Stomach (tissue), 4 donors: ENCODE measurements at regions not wholly inside any gene's neighbourhood (a gene's known extent, or its start where the extent isn't known, plus 50 kb on each side); places are given as distances from the start of the nearest gene placed in this dataset.

Source experiments
- EP300 ChIP-seq: sonication (generic); formaldehyde crosslinking; IDR thresholded peaks from one replicate; pipeline ENCODE4 v1.6.1; 2017; ENCODE audit warnings: antibody characterized with exemption
- POLR2A ChIP-seq, 4 donors: fragments of 450-650 bp; IDR thresholded peaks; one replicate each; pipeline ENCODE4 v1.6.1; 2016; ENCODE audit warnings: antibody characterized with exemption in 4 of 4, control low read depth in 2 of 4, mild to moderate bottlenecking in 1 of 4, moderate library complexity in 1 of 4
- POLR2AphosphoS5 ChIP-seq, 3 donors: sonication (generic); formaldehyde crosslinking; IDR thresholded peaks; one replicate each; pipeline ENCODE4 v1.6.1; 2016; ENCODE audit warnings: antibody characterized with exemption in 3 of 3
- TF ChIP-seq, protein P1 (sequence below), 7 experiments: fragments of 450-650 bp in 4 of 7; fragments of 200-600 bp in 3 of 7; sonication (generic) in 3 of 7; IDR thresholded peaks; one replicate each; pipeline ENCODE4 v1.5.1; 2016 to 2019; ENCODE audit warnings: antibody characterized with exemption in 7 of 7, control low read depth in 2 of 7, mild to moderate bottlenecking in 1 of 7

DNA sequence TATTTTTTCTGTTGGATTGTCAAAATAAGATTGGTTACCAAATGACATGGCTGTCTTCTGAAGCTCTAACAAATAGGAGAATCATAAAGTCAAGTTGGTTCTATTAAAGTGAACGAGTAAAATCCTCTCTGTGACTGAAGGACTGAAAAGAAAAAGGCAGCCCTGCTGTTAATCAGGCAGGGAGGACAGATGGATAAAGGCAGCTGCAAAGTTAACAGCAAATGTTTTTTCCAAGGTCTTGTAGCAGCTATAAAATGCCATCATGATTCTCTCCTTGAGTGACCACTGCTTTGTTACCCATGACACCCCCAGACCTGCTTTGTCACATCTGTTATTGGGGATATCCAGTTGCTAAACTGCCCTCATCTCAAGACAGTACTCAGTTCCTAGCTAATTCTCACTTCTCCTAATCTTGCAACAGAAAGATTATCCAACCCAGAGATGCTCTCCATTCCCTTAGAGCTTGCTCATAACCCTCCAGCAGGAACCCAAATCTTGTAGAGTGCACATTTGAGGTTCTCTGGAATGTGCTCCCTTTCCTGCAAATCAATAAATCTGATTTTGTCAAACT lies 89.7 kb upstream of the PARP8 start:
- TF ChIP-seq, protein P1, sequence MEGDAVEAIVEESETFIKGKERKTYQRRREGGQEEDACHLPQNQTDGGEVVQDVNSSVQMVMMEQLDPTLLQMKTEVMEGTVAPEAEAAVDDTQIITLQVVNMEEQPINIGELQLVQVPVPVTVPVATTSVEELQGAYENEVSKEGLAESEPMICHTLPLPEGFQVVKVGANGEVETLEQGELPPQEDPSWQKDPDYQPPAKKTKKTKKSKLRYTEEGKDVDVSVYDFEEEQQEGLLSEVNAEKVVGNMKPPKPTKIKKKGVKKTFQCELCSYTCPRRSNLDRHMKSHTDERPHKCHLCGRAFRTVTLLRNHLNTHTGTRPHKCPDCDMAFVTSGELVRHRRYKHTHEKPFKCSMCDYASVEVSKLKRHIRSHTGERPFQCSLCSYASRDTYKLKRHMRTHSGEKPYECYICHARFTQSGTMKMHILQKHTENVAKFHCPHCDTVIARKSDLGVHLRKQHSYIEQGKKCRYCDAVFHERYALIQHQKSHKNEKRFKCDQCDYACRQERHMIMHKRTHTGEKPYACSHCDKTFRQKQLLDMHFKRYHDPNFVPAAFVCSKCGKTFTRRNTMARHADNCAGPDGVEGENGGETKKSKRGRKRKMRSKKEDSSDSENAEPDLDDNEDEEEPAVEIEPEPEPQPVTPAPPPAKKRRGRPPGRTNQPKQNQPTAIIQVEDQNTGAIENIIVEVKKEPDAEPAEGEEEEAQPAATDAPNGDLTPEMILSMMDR (IDR thresholded peaks at IDR 0.05): no peak
- TF ChIP-seq POLR2AphosphoS5 (IDR thresholded peaks at IDR 0.05): no peak
- TF ChIP-seq POLR2A (IDR thresholded peaks at IDR 0.05): no peak
- no peak for TF ChIP-seq EP300
